NCI-H69 (cell line): ENCODE measurements at regions not wholly inside any gene's neighbourhood (a gene's known extent, or its start where the extent isn't known, plus 50 kb on each side); places are given as distances from the start of the nearest gene placed in this dataset.

ENCODE experiments used
- DNase-seq: peaks from one replicate; lab custom pipeline; 2025; lab: John Stamatoyannopoulos, UW

GRCh38 chr2:225821351-225821750 lies 421.8 kb downstream of the NYAP2 start:
- no peak for DNase-seq

GRCh38 chr2:225820826-225821225 lies 421.3 kb downstream of the NYAP2 start:
- no peak for DNase-seq

- no peak for DNase-seq
Measured at GRCh38 chr2:225814554-225814953, 415.0 kb downstream of the NYAP2 start.

GRCh38 chr2:225806105-225806504 lies 406.6 kb downstream of the NYAP2 start:
- DNase-seq, result no peak

GRCh38 chr2:225802076-225802475 lies 402.6 kb downstream of the NYAP2 start:
- peak; percentile 73 for DNase-seq

GRCh38 chr2:225797394-225797793 lies 397.9 kb downstream of the NYAP2 start:
- DNase-seq, result no peak

- no peak for DNase-seq
Measured at GRCh38 chr2:225794652-225795400, 395.3 kb downstream of the NYAP2 start.

- DNase-seq, result no peak
Measured at GRCh38 chr2:225793736-225794550, 394.4 kb downstream of the NYAP2 start.

GRCh38 chr2:225788571-225789094 lies 389.1 kb downstream of the NYAP2 start:
- DNase-seq, result no peak

- no peak for DNase-seq
Measured at GRCh38 chr2:225787497-225787896, 388.0 kb downstream of the NYAP2 start.

GRCh38 chr2:225781991-225782390 lies 382.5 kb downstream of the NYAP2 start:
- DNase-seq, result no peak

GRCh38 chr2:225781145-225781544 lies 381.6 kb downstream of the NYAP2 start:
- no peak for DNase-seq

GRCh38 chr2:225779829-225780228 lies 380.3 kb downstream of the NYAP2 start:
- no peak for DNase-seq

GRCh38 chr2:225773148-225773547 lies 373.6 kb downstream of the NYAP2 start:
- DNase-seq, result no peak

- DNase-seq, result no peak
Measured at GRCh38 chr2:225771701-225772100, 372.2 kb downstream of the NYAP2 start.

GRCh38 chr2:225768741-225769140 lies 369.2 kb downstream of the NYAP2 start:
- DNase-seq, result no peak

- DNase-seq, result no peak
Measured at GRCh38 chr2:225766431-225766830, 366.9 kb downstream of the NYAP2 start.

GRCh38 chr2:225765820-225766219 lies 366.3 kb downstream of the NYAP2 start:
- DNase-seq, result no peak

GRCh38 chr2:225764346-225764745 lies 364.8 kb downstream of the NYAP2 start:
- DNase-seq, result no peak

- DNase-seq, result no peak
Measured at GRCh38 chr2:225763711-225764110, 364.2 kb downstream of the NYAP2 start.

GRCh38 chr2:225761396-225761795 lies 361.9 kb downstream of the NYAP2 start:
- DNase-seq, result no peak

- DNase-seq, result no peak
Measured at GRCh38 chr2:225757248-225757647, 357.7 kb downstream of the NYAP2 start.

GRCh38 chr2:225756198-225756597 lies 356.7 kb downstream of the NYAP2 start:
- no peak for DNase-seq
